Keratinocyte (primary cell): ENCODE measurements at regions not wholly inside any gene's neighbourhood (a gene's known extent, or its start where the extent isn't known, plus 50 kb on each side); places are given as distances from the start of the nearest gene placed in this dataset.

Source experiments
- DNase-seq: peaks from one replicate; pipeline ENCODE4 v3.0.0-alpha.2; 2011; ENCODE audit warnings: low read depth, missing footprints, low spot score
- FAIRE-seq: peaks from 2 replicates; lab custom pipeline; 2011; peaks lifted over from hg19 to GRCh38; lab: Jason Lieb, UNC
- H2AFZ ChIP-seq: 2 replicates; pipeline ENCODE4 v1.6.0; 2012; ENCODE audit warnings: low read length, control low read depth, inconsistent platforms; ENCODE audit not compliant: control insufficient read depth
- H3K27ac ChIP-seq: 2 replicates; pipeline ENCODE4 v1.5.1; 2011; ENCODE audit warnings: low read length; ENCODE audit not compliant: control insufficient read depth, insufficient read depth
- H3K27me3 ChIP-seq: 3 replicates; pipeline ENCODE4 v1.6.0; 2011; ENCODE audit warnings: low read length; ENCODE audit not compliant: control insufficient read depth, insufficient read depth; ENCODE audit errors: extremely low read depth
- H3K36me3 ChIP-seq, 2 experiments: 2 replicates in 1 of 2; 3 replicates in 1 of 2; pipeline ENCODE4 v1.5.1; 2011; ENCODE audit warnings: low read length in 2 of 2, mild to moderate bottlenecking in 1 of 2; ENCODE audit not compliant: control insufficient read depth in 2 of 2, insufficient read depth in 2 of 2; ENCODE audit errors: extremely low read depth in 1 of 2
- H3K4me1 ChIP-seq: 3 replicates; pipeline ENCODE4 v1.5.1; 2011; ENCODE audit warnings: low read length; ENCODE audit not compliant: control insufficient read depth, insufficient read depth; ENCODE audit errors: extremely low read depth
- H3K4me2 ChIP-seq: 3 replicates; pipeline ENCODE4 v1.6.0; 2011; ENCODE audit warnings: low read depth, low read length; ENCODE audit not compliant: control insufficient read depth, insufficient read depth; ENCODE audit errors: extremely low read depth
- H3K4me3 ChIP-seq, 3 experiments: fragments of 200-600 bp in 1 of 3; sonication (generic) in 1 of 3; 2 replicates in 2 of 3; 3 replicates in 1 of 3; pipeline ENCODE4 v1.5.1; 2011 to 2016; ENCODE audit warnings: low read length in 3 of 3, mild to moderate bottlenecking in 3 of 3, control low read depth in 2 of 3, inconsistent platforms in 1 of 3, low read depth in 1 of 3, mixed read lengths in 1 of 3, mixed run types in 1 of 3, moderate library complexity in 1 of 3; ENCODE audit not compliant: control insufficient read depth in 2 of 3, insufficient read depth in 2 of 3; ENCODE audit errors: extremely low read depth in 1 of 3
- H3K79me2 ChIP-seq: 2 replicates; pipeline ENCODE4 v1.6.0; 2012; ENCODE audit warnings: low read length; ENCODE audit not compliant: control insufficient read depth, insufficient read depth
- H3K9ac ChIP-seq: 3 replicates; pipeline ENCODE4 v1.6.0; 2011; ENCODE audit warnings: low read length; ENCODE audit not compliant: control insufficient read depth, insufficient read depth; ENCODE audit errors: extremely low read depth
- H3K9me1 ChIP-seq: 3 replicates; pipeline ENCODE4 v1.6.0; 2011; ENCODE audit warnings: low read length; ENCODE audit not compliant: control insufficient read depth, insufficient read depth; ENCODE audit errors: extremely low read depth
- H3K9me3 ChIP-seq: 2 replicates; pipeline ENCODE4 v1.5.1; 2012; ENCODE audit warnings: low read depth, low read length; ENCODE audit not compliant: control insufficient read depth
- H4K20me1 ChIP-seq: 3 replicates; pipeline ENCODE4 v1.6.0; 2011; ENCODE audit warnings: low read length; ENCODE audit not compliant: control insufficient read depth, insufficient read depth; ENCODE audit errors: extremely low read depth
- CTCF ChIP-seq, 3 experiments: IDR thresholded peaks in 1 of 3; conservative IDR thresholded peaks in 1 of 3; optimal IDR thresholded peaks in 1 of 3; 2 replicates in 2 of 3; 3 replicates in 1 of 3; pipeline versions ENCODE3 to v1.5.1; 2011; ENCODE audit warnings: low read length in 3 of 3, mild to moderate bottlenecking in 3 of 3, moderate library complexity in 2 of 3, control low read depth in 1 of 3, inconsistent platforms in 1 of 3; ENCODE audit not compliant: insufficient read depth in 2 of 3; ENCODE audit errors: extremely low read depth in 1 of 3
- EZH2 ChIP-seq: IDR thresholded peaks from one replicate; pipeline ENCODE4 v1.6.1; 2012; ENCODE audit warnings: inconsistent platforms, mild to moderate bottlenecking, low read length, moderate library complexity
- dilution Hi-C: fragments of 300-500 bp; cut with MboI; formaldehyde crosslinking; loops from one replicate; pipeline ENCODE4 v1.7.0; 2020; ENCODE audit warnings: low sequenced_read_pairs; ENCODE audit not compliant: extremely low pct_ligation_motif_present

- DNase-seq (no peak), FAIRE-seq (no peak)
- Histone ChIP-seq H2AFZ (no peak overlapping the region), H3K4me2 (no peak overlapping the region), H3K9me1 (no peaks in the 10 kb centered on the region), H3K9ac (no peak overlapping the region), H3K4me3 (no peak overlapping the region), H3K27me3 (no peaks in the 10 kb centered on the region), H3K79me2 (no peaks in the 10 kb centered on the region), H3K36me3 (no peaks in the 10 kb centered on the region), H3K27ac (no peak overlapping the region), H3K9me3 (no peaks in the 10 kb centered on the region), H3K4me1 (peaks cover 4% of the 10 kb centered on the region), H4K20me1 (no peaks in the 10 kb centered on the region)
- dilution Hi-C loops = no loop called here
- TF ChIP-seq EZH2 (no peak), CTCF (optimal IDR thresholded peaks at IDR 0.05 in 1 of 3, IDR thresholded peaks at IDR 0.05 in 1 of 3, conservative IDR thresholded peaks at IDR 0.05 in 1 of 3; ENCODE audit: extremely low read depth in 1 of 3, insufficient read depth in 2 of 3, low read length in 3 of 3) (no peak)
Measured at GRCh38 chr1:200234938-200235337, 174.9 kb downstream of the ZNF281 start.

- Histone ChIP-seq H3K9me1 (no peaks in the 10 kb centered on the region), H3K4me3 (no peak overlapping the region), H3K4me1 (peaks cover 4% of the 10 kb centered on the region), H3K4me2 (no peak overlapping the region), H3K27me3 (no peaks in the 10 kb centered on the region), H3K9ac (no peak overlapping the region), H3K9me3 (no peaks in the 10 kb centered on the region), H2AFZ (no peak overlapping the region), H3K79me2 (no peaks in the 10 kb centered on the region), H4K20me1 (no peaks in the 10 kb centered on the region), H3K36me3 (no peaks in the 10 kb centered on the region), H3K27ac (no peak overlapping the region)
- FAIRE-seq (no peak), DNase-seq (no peak)
- dilution Hi-C loops = no loop called here
- TF ChIP-seq EZH2 (no peak), CTCF (optimal IDR thresholded peaks at IDR 0.05 in 1 of 3, IDR thresholded peaks at IDR 0.05 in 1 of 3, conservative IDR thresholded peaks at IDR 0.05 in 1 of 3; ENCODE audit: extremely low read depth in 1 of 3, insufficient read depth in 2 of 3, low read length in 3 of 3) (no peak)
Measured at GRCh38 chr1:200233393-200233792, 176.4 kb downstream of the ZNF281 start.
